ENCODE measurements at regions not wholly inside any gene's neighbourhood (a gene's known extent, or its start where the extent isn't known, plus 50 kb on each side); places are given as distances from the start of the nearest gene placed in this dataset.

DNA sequence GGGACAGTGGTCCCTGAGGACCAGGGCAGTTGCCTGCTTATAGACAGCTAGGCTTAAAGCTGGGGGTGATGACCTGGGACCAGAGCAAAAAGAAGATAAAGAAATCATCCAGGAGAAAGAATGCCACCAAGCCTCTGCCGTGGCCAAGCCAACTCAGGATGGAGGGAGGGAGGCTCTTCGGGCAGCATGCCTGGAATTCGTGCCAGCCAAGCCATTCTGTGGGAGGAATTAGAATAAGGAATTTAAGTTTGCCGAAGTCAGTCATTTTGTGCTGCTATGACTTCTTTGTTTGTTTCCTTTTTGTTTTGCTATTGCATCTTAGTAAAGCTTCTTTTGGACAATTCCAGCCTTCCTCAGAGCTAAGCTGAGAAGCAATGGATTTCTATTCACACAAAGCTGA is 124.1 kb downstream of the EN1 start:
- H3K4me3 ChIP-seq = no peak overlapping the region
- H3K27me3 ChIP-seq = 0 out of 2 replicates have a peak, but pooled peaks cover 6% of the 10 kb centered on the region
- no peaks in the 10 kb centered on the region for H3K4me1 ChIP-seq
- H3K9me3 ChIP-seq (replicated peaks) = no peaks in the 10 kb centered on the region
- H3K36me3 ChIP-seq = no peaks in the 10 kb centered on the region
- DNase-seq = no peak
- H3K27ac ChIP-seq = no peak overlapping the region

DNA sequence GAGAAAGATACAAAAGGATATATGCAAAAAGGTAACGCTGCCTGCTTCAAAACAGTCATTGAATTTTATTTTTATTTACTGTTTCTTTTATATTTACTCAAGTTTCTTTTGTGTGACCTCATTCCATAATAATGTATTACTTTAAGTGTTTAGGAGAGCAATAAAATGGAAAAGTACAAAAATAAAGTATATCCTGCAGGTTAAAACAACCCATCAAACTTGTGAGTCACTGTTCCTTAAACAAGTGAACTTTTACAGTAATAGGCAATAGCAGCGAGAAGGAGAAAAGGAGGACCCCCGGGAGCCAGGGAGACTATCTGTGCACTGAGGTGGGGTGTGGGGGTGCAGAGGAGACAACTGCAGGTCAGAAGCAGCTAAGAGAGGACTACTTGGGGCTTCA is 124.5 kb downstream of the EN1 start:
- Histone ChIP-seq H3K27me3 (0 out of 2 replicates have a peak, but pooled peaks cover 6% of the 10 kb centered on the region), H3K4me1 (no peaks in the 10 kb centered on the region), H3K27ac (no peak overlapping the region), H3K4me3 (no peak overlapping the region), H3K9me3 (replicated peaks) (no peaks in the 10 kb centered on the region), H3K36me3 (no peaks in the 10 kb centered on the region)
- no peak for DNase-seq

DNA sequence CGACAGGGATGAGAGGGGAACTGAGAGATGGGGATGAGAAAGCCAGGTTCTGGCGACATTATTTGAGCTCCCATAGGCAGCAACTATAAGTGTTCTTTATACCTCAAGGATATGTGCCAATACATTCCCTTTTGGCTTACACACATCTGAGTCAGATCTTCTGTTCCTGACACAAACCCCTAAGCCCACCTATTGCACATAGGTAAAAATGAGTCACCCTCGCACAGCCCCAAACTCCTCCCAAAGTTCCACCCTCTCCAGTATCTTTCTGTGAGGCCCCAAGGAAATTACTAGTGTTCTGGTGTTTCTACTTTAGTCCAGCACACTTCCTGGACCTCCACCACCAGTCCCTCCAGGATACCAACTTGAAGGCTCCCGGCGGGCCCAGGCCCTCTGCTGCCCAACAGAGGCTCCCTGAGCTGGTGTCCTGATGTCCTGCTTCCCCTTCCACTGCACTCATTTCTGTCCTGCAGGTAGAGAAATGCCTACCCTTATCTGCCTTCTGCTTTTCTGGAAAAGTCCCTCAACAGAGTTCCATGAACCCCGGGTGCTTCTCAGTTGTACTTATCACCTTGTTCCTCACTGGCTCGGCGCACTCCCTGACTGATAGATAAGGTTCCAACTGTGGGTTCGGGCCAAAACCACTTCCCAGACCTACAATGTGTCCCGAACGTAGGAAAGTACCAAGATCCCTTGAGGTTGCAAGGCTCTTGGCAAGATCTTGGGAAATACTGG is 125.5 kb downstream of the EN1 start:
- H3K36me3 ChIP-seq = no peaks in the 10 kb centered on the region
- no peak overlapping the region for H3K4me3 ChIP-seq
- H3K27me3 ChIP-seq = 0 out of 2 replicates have a peak, but pooled peaks cover 6% of the 10 kb centered on the region
- no peak for DNase-seq
- no peak overlapping the region for H3K27ac ChIP-seq
- no peaks in the 10 kb centered on the region for H3K9me3 ChIP-seq (replicated peaks)
- no peaks in the 10 kb centered on the region for H3K4me1 ChIP-seq

DNA sequence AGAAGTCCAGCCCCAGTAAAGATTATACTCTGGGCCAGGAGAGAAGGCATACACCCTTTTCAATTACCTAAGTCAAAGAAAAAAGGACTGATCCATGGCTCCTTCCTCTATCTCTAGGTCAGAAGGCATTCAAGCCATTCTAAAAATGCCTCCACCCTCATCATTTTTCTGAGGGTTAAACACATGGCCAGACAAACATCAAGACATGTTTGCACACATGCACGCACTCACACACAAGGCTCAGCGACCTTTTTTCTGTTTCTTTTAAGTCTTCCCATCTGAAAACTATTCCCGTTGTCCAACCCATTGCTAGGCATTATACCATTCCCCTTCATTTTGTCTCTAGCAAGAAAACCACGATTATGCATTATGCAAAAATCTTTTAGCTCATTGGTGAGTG is 126.6 kb downstream of the EN1 start:
- H3K4me1 ChIP-seq = no peaks in the 10 kb centered on the region
- 0 out of 2 replicates have a peak, but pooled peaks cover 6% of the 10 kb centered on the region for H3K27me3 ChIP-seq
- no peaks in the 10 kb centered on the region for H3K36me3 ChIP-seq
- H3K4me3 ChIP-seq = no peak overlapping the region
- H3K9me3 ChIP-seq (replicated peaks) = no peaks in the 10 kb centered on the region
- no peak for DNase-seq
- H3K27ac ChIP-seq = no peak overlapping the region

DNA sequence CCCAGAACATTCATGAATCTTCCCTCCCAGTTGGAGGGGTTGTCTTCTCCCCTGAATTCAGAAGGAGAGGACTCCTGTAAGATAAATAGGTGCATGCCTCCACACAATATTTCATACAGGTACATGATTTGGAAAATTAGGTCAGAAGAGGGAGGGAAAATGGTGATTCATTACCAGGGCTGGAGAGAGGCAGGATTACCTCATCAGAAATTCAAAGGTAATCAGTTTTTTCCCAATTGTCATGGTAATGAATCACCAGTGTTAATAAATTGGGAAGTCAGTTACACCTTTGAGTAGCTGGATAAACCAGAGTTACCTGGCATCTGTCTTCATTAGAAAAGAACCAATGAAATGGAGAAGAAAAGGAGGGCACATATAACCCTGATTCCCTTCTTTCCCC is 128.5 kb downstream of the EN1 start:
- Histone ChIP-seq H3K4me1 (no peaks in the 10 kb centered on the region), H3K27me3 (0 out of 2 replicates have a peak, but pooled peaks cover 6% of the 10 kb centered on the region), H3K9me3 (replicated peaks) (no peaks in the 10 kb centered on the region), H3K27ac (no peak overlapping the region), H3K4me3 (no peak overlapping the region), H3K36me3 (no peaks in the 10 kb centered on the region)
- no peak for DNase-seq

DNA sequence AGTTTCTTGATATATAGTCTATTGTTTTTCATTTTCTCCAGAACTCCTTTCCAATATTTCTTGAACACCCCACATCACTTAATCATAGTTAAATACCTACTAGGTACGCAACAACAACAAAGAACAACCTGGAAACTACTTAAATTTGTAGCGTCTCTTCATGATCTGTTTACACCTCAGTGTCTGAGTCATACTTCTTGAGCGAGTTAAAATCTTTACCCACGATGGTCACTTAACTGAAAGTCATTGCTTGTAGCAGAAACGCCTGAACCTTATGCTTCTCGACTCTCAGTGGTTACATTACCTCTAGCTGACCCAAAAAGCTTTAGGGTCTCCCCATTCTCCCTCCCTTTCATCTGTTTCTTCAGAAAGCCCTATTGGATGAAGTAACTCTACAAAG is 131.3 kb downstream of the EN1 start:
- H3K4me3 ChIP-seq = no peak overlapping the region
- H3K27ac ChIP-seq = no peak overlapping the region
- H3K9me3 ChIP-seq (replicated peaks) = no peaks in the 10 kb centered on the region
- H3K27me3 ChIP-seq = no peaks in the 10 kb centered on the region
- H3K36me3 ChIP-seq = no peaks in the 10 kb centered on the region
- no peak for DNase-seq
- H3K4me1 ChIP-seq = no peaks in the 10 kb centered on the region

DNA sequence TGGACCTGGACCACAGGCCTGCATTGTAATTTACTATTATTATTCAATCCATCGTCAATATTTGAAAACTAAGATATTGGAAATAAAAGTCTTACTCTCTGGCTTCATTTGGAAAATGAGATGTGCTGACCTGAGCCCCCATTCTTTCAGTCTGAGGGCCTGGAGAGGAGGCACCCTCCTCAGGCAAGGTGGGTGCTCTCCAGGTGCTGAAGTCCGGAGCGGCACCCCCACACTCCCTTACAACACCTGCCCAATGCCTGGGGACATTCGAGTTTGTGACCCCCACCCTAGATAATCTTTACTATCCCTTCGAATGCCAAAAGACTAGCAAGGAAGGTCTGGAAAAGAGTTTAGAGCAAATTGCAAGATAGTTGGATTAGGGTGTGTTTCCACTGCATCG is 133.3 kb downstream of the EN1 start:
- H3K36me3 ChIP-seq = no peaks in the 10 kb centered on the region
- DNase-seq = no peak
- H3K4me1 ChIP-seq = no peaks in the 10 kb centered on the region

DNA sequence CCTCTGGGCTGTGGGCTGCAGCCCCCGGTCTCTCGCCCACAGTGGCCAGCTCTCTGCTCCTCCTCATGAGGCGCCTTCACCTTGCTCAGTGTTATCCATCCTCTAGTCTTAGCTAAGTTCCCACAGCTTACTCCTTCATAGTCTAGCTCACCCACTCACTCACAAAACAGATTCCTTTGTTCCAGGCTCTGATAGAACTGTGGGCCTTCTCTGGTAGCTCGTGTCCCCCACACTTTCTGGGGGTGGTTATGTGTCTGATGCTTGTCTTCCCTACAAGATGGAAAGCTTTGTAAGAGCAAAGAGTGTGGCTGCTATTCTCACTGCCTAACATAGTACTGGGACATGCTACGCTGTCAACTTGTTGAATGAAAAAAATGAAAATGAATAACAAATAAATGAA is 135.8 kb downstream of the EN1 start:
- no peaks in the 10 kb centered on the region for H3K4me1 ChIP-seq
- no peak overlapping the region for H3K4me3 ChIP-seq
- no peaks in the 10 kb centered on the region for H3K27me3 ChIP-seq
- no peaks in the 10 kb centered on the region for H3K36me3 ChIP-seq
- no peak overlapping the region for H3K27ac ChIP-seq
- no peaks in the 10 kb centered on the region for H3K9me3 ChIP-seq (replicated peaks)
- no peak for DNase-seq

More for the DNA sequence above, 133.3 kb downstream of the EN1 start:
- H3K4me3 ChIP-seq = no peak overlapping the region
- H3K27me3 ChIP-seq = no peaks in the 10 kb centered on the region
- H3K27ac ChIP-seq = no peak overlapping the region
- no peaks in the 10 kb centered on the region for H3K9me3 ChIP-seq (replicated peaks)

DNA sequence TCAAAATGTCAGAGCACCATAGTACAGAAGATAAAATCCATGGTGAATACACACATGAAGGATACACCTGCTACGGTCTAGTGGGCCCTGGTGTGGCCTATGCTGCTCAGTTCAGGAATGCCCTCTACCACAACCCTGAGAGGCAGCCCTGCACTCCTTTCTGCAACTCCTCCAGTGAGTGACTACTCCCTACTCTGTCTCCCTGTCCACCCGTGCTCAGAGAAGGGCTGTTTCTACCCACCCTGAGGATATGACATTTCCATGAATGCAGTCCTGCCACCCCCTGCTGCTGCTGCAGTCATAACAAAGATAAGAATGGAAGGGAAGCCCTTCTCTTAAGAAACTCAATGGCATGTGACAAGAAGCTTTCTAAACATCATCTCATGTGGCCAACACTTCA is 137.0 kb downstream of the EN1 start:
- H3K9me3 ChIP-seq (replicated peaks) = no peaks in the 10 kb centered on the region

DNA sequence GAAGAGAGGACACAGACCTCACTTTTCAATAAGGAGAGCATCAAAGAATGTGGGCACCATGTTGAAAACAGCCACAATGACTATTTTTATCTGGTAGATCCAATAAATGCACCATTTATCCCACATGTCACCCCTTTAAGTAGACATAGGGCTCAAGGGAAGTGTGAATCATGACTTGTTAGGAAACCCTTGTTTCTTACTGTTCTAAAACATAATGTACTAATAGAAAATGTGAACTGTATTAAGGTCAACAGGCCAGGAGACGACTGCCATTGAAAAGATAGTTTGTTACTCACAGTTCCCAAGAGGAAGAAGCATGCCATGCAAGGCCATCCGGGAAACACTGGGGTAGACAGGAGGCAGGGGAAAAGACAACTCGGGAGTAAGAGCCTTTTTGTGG is 137.7 kb downstream of the EN1 start:
- no peak overlapping the region for H3K4me3 ChIP-seq
- H3K9me3 ChIP-seq (replicated peaks) = no peaks in the 10 kb centered on the region
- H3K4me1 ChIP-seq = no peaks in the 10 kb centered on the region
- DNase-seq = no peak
- H3K27ac ChIP-seq = no peak overlapping the region
- H3K27me3 ChIP-seq = no peaks in the 10 kb centered on the region
- no peaks in the 10 kb centered on the region for H3K36me3 ChIP-seq

More for the DNA sequence above, 137.0 kb downstream of the EN1 start:
- H3K36me3 ChIP-seq = no peaks in the 10 kb centered on the region
- no peaks in the 10 kb centered on the region for H3K27me3 ChIP-seq
- H3K4me3 ChIP-seq = no peak overlapping the region
- no peak for DNase-seq
- H3K27ac ChIP-seq = no peak overlapping the region
- H3K4me1 ChIP-seq = no peaks in the 10 kb centered on the region

DNA sequence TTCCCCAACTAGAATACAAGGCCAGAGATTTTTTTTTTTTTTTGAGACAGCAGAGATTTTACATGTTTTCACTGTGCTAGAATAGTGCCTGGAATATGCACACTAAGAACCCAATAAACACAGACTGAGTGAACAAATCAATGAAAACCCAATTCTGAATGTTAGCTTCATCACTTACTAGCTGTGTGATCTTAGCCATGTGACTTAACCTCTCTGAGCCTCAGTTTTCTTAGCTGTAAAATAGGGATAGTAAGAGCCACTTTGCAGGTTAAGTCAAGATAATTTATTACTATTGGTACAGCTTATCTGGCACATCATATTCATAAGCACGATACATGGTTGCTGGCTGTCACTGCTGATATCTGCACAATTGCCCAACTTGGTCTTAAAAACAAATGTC is 140.6 kb downstream of the EN1 start:
- H3K36me3 ChIP-seq = no peaks in the 10 kb centered on the region
- no peak for DNase-seq
- H3K4me3 ChIP-seq = no peak overlapping the region
- H3K4me1 ChIP-seq = no peaks in the 10 kb centered on the region
- no peak overlapping the region for H3K27ac ChIP-seq
- no peaks in the 10 kb centered on the region for H3K9me3 ChIP-seq (replicated peaks)
- no peaks in the 10 kb centered on the region for H3K27me3 ChIP-seq

DNA sequence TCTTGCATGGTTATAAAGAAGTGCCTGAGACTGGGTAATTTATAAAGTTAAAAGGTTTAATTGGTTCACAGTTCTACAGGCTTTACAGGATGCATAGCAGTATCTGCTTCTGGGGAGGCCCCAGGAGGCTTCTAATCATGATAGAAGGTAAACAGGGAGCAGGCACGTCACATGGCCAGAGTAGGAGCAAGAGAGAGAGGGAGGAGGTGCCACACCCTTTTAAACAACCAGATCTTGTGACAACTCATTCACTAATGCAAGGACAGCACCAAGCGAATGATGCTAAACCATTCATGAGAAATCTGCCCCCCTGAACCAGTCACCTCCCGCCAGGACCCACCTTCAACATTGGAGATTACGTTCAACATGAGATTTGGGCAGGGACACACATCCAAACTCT is 141.1 kb downstream of the EN1 start:
- Histone ChIP-seq H3K36me3 (no peaks in the 10 kb centered on the region), H3K27me3 (no peaks in the 10 kb centered on the region), H3K4me1 (no peaks in the 10 kb centered on the region), H3K9me3 (replicated peaks) (no peaks in the 10 kb centered on the region), H3K27ac (no peak overlapping the region), H3K4me3 (no peak overlapping the region)
- DNase-seq = no peak

DNA sequence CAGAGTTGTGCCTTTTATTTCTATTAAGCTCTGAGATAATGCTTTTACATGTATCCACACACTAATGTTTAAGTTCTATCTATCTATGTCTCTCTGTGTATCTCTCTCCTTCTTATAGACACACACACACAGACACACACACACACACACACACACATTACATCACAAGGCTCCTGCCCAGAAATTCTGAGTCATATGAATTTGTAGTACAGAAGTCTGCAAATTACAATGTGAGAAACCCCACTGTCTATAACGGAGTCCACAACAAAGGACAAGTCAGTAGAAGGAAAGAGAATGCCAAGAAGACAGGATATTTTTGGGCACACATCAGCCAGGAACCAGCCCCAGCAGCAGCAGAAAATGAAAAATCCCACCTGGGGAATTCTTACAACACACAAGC is 142.4 kb downstream of the EN1 start:
- no peak for DNase-seq
- Histone ChIP-seq H3K9me3 (replicated peaks) (no peaks in the 10 kb centered on the region), H3K36me3 (no peaks in the 10 kb centered on the region; the same call in 1 of the 2 replicates), H3K27ac (no peak overlapping the region), H3K27me3 (no peaks in the 10 kb centered on the region), H3K4me1 (no peaks in the 10 kb centered on the region), H3K4me3 (no peak overlapping the region)

DNA sequence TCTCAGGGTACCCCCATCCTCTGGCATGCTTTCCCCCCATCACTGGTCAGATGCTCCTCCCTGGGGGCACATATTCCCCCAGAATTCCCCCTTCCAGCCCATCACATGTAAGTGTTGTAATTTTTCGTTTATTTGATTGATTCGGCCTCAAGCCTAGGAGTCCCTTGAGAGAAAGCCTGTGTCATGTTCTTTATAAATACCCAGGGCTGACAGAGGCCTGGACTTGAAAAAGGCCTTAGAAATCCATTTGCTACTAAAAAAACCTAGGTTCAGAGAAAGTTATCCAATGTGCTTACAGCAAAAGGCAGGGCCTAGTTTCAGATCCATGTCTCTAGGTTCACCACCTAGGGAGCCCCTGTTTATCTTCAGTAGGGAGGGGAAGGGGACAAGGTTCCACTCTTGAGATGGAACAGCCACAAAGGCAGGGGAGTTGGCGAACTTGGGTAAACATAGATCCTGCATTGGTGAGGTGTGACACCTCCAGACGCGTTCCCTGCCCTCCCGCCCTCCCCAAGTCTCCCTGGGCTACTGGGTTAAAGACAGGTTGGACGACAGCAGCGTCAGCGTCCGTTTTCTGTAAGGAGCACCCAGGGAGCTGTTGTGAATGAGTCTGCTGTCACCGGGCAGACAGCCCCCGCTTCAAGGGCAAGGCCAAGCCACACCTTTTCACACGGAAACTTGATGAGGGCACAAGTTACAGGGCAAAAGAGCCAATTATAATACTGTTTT is 147.8 kb downstream of the EN1 start:
- Histone ChIP-seq H3K4me3 (no peak overlapping the region), H3K4me1 (no peaks in the 10 kb centered on the region), H3K27me3 (no peaks in the 10 kb centered on the region), H3K36me3 (no peaks in the 10 kb centered on the region; the same call in 1 of the 2 replicates), H3K9me3 (replicated peaks) (no peaks in the 10 kb centered on the region), H3K27ac (no peak overlapping the region)
- DNase-seq = no peak

DNA sequence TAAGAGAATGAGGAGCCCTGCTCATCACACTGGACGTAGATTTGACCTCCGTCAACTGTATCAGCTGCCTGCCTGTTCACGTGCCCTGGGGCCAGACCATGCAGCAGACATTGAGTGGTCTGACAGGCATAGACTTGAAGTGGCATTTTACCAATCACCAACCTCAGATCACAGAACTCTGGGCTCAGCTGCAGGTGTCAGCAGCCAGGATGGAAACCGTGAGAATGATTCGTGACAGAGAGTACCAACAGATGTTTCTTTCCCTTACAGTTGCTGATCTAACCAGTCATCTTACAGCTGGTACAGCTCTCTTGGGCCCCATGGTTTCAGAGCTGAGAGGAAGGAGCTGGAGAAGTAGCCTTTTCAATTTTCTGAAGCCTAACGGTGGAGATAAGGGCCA is 148.9 kb downstream of the EN1 start:
- no peak overlapping the region for H3K27ac ChIP-seq
- no peaks in the 10 kb centered on the region for H3K27me3 ChIP-seq
- H3K4me1 ChIP-seq = no peaks in the 10 kb centered on the region
- no peak overlapping the region for H3K4me3 ChIP-seq
- no peaks in the 10 kb centered on the region for H3K9me3 ChIP-seq (replicated peaks)
- H3K36me3 ChIP-seq = no peaks in the 10 kb centered on the region; the same call in 1 of the 2 replicates
- no peak for DNase-seq

Data from SJCRH30 (cell line).